GM18907 (cell line): ENCODE measurements at regions not wholly inside any gene's neighbourhood (a gene's known extent, or its start where the extent isn't known, plus 50 kb on each side); places are given as distances from the start of the nearest gene placed in this dataset.
"Not testable (repeated sequence)": the region's sequence is repeated elsewhere in the genome, so short reads cannot be mapped to it uniquely, and the experiment has no call there.

Experiments used
- ATAC-seq: cut with Tn5 transposase; IDR thresholded peaks from one replicate; pipeline ENCODE4 v1.9.1; 2021; ENCODE audit warnings: mild to moderate bottlenecking, moderate library complexity; ENCODE audit not compliant: unreplicated experiment

DNA sequence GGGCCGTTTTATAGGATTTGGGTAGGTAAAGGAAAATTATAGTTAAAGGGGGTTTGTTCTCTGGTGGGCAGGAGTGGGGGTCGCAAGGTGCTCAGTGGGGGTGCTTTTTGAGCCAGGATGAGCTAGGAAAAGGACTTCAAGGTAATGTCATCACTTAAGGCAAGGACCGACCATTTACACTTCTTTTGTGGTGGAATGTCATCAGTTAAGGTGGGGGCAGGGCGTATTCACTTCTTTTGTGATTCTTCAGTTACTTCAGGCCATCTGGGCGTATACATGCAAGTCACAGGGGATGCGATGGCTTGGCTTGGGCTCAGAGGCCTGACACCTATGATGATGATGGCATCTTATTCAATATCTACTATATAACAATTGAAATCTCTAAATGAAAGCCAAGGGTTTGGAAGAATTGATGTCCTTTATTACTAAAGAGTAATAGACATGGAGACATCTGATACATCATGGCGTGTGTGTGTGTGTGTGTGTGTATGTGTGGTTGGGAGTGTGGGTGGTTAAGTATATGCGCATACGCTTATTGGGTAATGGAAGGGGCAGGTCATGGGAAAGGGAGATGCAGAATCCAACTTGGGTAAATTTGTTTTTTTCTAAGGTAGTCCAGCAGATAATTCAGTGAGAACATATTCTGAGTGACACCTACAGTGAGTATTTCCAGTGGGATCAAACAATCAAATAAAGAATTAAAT, 236.9 kb upstream of the DUSP10 start:
- not testable (repeated sequence) for ATAC-seq

DNA sequence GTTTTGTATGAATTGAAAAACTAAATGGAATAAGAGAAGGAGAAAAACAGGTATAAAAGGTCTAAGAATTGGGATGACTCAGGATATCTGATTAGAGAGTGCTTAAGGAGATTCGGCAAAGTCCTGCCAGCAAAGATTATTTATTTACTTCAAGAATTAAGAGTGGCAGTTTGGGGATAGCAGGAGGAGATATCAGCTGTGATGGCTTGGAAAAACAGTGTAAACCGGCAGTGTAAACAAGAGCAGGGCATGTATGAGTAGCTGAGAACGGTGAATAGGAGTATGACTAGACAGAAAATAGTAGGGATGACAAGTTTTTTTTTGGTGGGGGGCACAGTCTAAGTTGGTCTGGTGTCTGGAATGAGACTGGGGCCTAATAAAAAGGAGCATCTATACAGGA, 231.9 kb upstream of the DUSP10 start:
- ATAC-seq, result not testable (repeated sequence)

GRCh38 chr1:221972276-221973235, 230.7 kb upstream of the DUSP10 start:
- no peak for ATAC-seq

GRCh38 chr1:221971035-221971434, 229.1 kb upstream of the DUSP10 start:
- not testable (repeated sequence) for ATAC-seq

DNA sequence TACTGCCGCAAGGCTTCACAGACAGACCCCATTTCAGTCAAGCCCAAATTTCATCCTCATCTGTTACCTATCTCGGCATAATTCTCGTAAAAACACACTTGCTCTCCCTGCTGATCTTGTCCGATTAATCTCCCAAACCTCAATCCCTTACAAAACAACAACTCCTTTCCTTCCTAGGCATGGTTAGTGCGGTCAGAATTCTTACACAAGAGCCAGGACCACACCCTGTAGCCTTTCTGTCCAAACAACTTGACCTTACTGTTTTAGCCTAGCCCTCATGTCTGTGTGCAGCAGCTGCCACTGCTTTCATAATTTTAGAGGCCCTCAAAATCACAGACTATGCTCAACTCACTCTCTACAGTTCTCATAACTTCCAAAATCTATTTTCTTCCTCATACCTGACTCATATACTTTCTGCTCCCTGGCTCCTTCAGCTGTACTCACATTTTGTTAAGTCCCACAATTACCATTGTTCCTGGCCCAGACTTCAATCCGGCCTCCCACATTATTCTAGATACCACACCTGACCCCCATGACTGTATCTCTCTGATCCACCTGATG, 227.5 kb upstream of the DUSP10 start:
- not testable (repeated sequence) for ATAC-seq

DNA sequence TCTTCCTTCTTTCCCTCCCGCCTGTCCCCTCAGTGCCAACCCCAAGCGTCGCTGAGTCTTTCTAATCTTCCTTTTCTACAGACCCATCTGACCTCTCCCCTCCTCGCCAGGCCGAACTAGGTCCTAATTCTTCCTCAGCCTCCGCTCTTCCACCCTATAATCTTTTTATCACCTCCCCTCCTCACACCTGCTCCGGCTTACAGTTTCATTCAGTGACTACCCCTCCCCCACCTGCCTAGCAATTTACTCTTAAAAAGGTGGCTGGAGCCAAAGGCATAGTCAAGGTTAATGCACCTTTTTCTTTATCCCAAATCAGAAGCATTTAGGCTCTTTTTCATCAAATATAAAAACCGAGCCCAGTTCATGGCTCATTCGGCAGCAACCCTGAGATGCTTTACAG, 225.6 kb upstream of the DUSP10 start:
- ATAC-seq, result not testable (repeated sequence)

DNA sequence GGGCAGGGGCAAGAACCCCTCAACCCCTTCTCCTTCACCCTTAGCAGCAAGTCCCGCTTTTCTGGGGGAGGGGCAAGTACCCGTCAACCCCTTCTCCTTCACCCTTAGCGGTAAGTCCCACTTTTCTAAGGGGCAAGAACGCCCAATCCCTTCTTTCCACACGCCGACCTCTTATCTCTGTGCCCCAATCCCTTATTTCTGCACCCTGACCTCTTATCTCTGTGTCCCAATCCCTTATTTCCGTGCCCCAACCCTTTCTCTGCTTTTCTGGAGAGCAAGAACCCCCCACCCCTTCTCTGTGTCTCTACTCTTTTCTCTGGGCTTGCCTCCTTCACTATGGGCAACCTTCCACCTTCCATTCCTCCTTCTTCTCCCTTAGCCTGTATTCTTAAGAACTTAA, 225.0 kb upstream of the DUSP10 start:
- not testable (repeated sequence) for ATAC-seq

DNA sequence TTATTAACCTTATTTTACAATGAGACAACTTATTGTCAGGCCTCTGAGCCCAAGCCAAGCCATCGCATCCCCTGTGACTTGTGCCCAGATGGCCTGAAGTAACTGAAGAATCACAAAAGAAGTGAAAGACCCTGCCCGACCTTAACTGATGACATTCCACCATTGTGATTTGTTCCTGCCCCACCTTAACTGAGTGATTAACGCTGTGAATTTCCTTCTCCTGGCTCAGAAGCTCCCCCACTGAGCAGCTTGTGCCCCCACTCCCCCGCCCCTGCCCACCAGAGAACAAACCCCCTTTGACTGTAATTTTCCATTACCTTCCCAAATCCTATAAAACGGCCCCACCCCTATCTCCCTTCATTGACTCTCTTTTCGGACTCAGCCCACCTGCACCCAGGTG, 224.0 kb upstream of the DUSP10 start:
- ATAC-seq, result not testable (repeated sequence)

DNA sequence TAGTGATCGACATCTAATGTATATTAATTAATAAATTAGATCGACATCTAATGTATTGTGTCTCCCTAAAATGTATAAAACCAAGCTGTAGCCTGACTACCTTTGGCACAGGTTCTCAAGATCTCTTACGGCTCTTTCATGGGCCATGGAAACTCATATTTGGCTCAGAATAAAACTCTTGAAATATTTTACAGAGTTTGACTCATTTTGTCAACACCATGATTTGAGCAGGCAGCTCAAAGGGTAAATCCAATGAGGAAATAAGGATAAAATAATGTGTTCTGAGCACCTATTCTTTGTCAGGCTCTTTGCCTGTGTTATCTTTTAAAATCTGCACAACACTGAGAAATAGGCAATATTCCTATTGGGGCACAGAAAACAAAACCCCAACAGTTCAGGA, 223.4 kb upstream of the DUSP10 start:
- ATAC-seq, result no peak

DNA sequence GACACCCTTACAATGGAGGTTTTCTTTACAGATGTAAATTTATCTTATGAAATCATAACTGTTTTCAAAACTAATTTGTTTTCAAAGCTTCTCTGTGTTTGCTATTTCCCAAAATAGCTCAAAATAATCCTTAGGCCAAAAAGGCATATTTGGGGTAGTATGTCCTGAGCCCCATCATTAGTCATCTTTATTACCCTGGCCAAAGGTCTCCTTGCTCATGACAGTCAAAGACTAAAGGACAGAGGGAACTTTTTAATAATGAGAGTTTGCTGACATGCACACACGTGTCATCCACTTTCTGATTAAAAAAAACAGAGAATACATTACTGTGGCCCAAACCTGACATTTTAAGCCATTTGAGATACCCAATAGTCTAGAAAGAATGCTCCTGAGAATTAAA, 221.9 kb upstream of the DUSP10 start:
- ATAC-seq, result no peak

GRCh38 chr1:221962385-221962784, 220.5 kb upstream of the DUSP10 start:
- no peak for ATAC-seq

- peak; percentile 94 for ATAC-seq
These were observed 219.8 kb upstream of the DUSP10 start for GRCh38 chr1:221961532-221962292.

GRCh38 chr1:221958161-221958562, 216.3 kb upstream of the DUSP10 start:
- ATAC-seq, result not testable (repeated sequence)

DNA sequence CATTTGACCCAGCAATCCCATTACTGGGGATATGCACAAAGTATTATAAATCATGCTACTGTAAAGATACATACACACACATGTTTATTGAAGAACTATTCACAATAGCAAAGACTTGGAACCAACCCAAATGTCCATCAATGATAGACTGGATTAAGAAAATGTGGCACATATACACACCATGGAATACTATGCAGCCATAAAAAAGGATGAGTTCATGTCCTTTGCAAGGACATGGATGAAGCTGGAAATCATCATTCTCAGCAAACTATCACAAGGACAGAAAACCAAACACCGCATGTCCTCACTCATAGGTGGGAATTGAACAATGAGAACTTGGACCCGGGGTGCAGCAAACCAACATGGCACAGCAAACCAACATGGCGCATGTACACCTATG, 215.5 kb upstream of the DUSP10 start:
- not testable (repeated sequence) for ATAC-seq

DNA sequence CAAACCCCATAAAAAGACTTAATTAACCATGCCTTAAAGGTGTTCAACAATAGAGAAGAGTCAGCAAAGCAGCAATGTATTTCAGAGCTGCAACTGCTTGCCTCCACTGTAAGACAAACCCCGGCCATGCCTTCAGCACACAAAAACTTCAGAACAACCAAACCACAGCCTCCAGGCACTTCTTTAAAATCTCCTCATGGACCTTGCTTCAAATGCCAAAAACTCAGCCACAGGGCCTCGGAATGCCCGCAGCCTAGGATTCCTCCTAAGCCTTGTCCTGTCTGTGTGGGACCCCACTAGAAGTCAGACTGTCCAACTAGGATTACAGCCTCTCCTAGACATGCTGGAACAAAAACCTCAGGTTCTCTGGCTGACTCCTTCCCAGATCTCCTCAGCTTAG, 208.1 kb upstream of the DUSP10 start:
- no peak for ATAC-seq

DNA sequence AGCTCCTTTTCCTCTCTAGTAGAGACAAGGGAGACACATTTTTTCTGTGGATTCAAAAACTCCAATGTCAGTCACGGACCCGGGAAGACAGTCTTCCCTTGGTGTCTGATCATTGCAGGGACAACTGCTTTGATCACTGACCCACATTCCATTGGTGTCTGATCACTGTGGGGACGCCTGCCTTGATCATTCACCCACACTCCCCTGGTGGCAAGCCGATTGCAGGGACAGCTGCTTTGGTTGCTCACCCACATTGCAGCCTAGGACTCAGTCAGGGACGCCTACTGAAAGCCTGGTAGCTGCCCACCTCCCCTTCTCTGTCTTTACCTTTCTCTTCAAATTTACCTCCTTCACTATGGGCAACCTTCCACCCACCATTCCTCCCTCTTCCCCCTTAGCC, 206.6 kb upstream of the DUSP10 start:
- ATAC-seq, result no peak

DNA sequence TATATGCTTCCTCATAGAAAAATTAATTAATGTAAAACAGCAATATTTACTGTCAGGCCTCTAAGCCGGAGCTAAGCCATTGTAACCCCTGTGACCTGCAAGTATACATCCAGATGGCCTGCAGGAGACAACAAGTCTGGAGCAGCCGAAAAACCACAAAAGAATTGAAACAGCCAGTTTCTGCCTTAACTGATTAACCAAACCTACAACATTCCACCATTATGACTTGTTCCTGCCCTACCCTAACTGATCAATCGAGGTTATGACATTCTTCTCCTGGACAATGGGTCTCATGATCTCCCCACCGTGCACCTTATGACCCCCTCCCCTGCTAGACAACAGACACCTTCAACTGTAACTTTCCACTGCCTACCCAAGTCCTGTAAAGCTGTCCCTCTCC, 205.8 kb upstream of the DUSP10 start:
- ATAC-seq, result no peak

GRCh38 chr1:221946768-221947167, 204.9 kb upstream of the DUSP10 start:
- ATAC-seq, result no peak

DNA sequence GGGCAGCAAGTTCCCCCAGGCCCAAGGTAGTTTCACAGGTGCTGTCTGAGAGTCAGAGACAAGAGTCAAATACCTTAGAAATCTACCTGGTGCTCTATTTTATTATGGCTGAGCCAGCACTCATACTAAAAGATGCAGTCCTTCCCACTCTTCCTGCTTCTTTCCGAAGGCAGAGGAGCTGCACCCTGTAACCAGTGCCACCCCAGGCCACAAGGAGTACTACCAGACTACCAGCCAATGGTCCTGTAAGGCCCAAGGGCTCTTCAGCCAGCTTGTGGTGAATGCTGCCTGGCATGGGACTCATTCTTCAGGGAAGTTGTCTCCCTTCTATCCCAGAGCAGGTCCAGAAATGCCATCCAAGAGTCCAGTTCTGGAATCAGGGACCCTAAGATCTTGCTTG, 203.8 kb upstream of the DUSP10 start:
- ATAC-seq, result no peak

GRCh38 chr1:221944247-221944870, 202.5 kb upstream of the DUSP10 start:
- ATAC-seq, result no peak
